Breast epithelium (tissue), 3 donors: ENCODE measurements at regions not wholly inside any gene's neighbourhood (a gene's known extent, or its start where the extent isn't known, plus 50 kb on each side); places are given as distances from the start of the nearest gene placed in this dataset.

Source experiments
- CTCF ChIP-seq, 3 donors: fragments of 450-650 bp; IDR thresholded peaks; one replicate each; pipeline ENCODE4 v1.5.1; 2016 to 2017; ENCODE audit warnings: antibody characterized with exemption in 3 of 3, mild to moderate bottlenecking in 3 of 3, moderate library complexity in 3 of 3
- POLR2A ChIP-seq: fragments of 450-650 bp; IDR thresholded peaks from one replicate; pipeline ENCODE4 v1.6.1; 2016; ENCODE audit warnings: antibody characterized with exemption, mild to moderate bottlenecking, moderate library complexity
- POLR2AphosphoS5 ChIP-seq, 3 donors: sonication (generic); formaldehyde crosslinking; IDR thresholded peaks; one replicate each; pipeline ENCODE4 v1.6.1; 2017; ENCODE audit warnings: antibody characterized with exemption in 3 of 3

GRCh38 chrX:107565931-107566603, 62.2 kb upstream of the PRPS1 start:
- TF ChIP-seq CTCF (IDR thresholded peaks at IDR 0.05), result no peak
- TF ChIP-seq POLR2A, result no peak
- no peak for TF ChIP-seq POLR2AphosphoS5 (IDR thresholded peaks at IDR 0.05)
